Lower lobe of right lung (tissue), 2 donors: ENCODE measurements at regions not wholly inside any gene's neighbourhood (a gene's known extent, or its start where the extent isn't known, plus 50 kb on each side); places are given as distances from the start of the nearest gene placed in this dataset.

Source experiments
- ATAC-seq, 2 donors: fragments of 200-7000 bp; cut with Tn5 transposase; one replicate each; pipeline ENCODE4 v1.9.1; 2020 to 2022; ENCODE audit warnings: mild to moderate bottlenecking in 2 of 2, moderate library complexity in 2 of 2
- DNase-seq: peaks from one replicate; pipeline ENCODE4 v3.0.0-alpha.2; 2020
- H3K27ac ChIP-seq: fragments of 200-600 bp; one replicate; pipeline ENCODE4 v1.8.0; 2022
- H3K27me3 ChIP-seq: fragments of 200-600 bp; one replicate; pipeline ENCODE4 v1.8.0; 2022; ENCODE audit warnings: low read depth
- H3K36me3 ChIP-seq: fragments of 200-600 bp; one replicate; pipeline ENCODE4 v1.8.0; 2022; ENCODE audit warnings: mild to moderate bottlenecking
- H3K4me1 ChIP-seq: fragments of 200-600 bp; one replicate; pipeline ENCODE4 v1.8.0; 2022
- H3K4me3 ChIP-seq: fragments of 200-600 bp; one replicate; pipeline ENCODE4 v1.8.0; 2022; ENCODE audit warnings: mild to moderate bottlenecking
- H3K9me3 ChIP-seq: fragments of 200-600 bp; one replicate; pipeline ENCODE4 v1.8.0; 2022
- intact Hi-C: fragments of 100-400 bp; cut with DNase I; formaldehyde crosslinking; loops from one replicate; pipeline ENCODE4 v1.11.0; 2022
- TF ChIP-seq, protein P1 (sequence below): fragments of 200-600 bp; IDR thresholded peaks from one replicate; pipeline ENCODE4 v1.8.0; 2022; ENCODE audit warnings: antibody characterized with exemption, mild to moderate bottlenecking
- donor health status: DM: no; HTN: yes; CAD: no; lungs with severe emphysema.

DNA sequence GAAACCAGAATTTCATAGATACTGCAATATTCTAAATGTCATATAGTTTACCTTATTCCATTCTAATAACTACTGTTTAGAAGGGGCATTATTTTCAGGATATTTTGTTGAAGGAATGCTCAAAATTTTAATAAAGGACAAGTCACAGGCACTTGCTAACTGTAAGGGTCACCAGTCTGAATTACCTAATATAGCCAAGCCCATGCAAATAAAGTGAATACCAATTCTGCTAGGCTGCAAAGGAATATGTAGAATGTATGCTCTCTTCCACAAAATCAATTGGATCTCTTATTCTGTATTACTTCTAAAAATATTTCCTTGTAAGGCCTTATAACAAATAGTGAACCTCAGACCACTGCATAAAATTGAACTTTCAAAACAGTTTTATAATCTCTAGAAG, 52.3 kb upstream of the FAT4 start:
- Histone ChIP-seq H3K4me1 (peaks cover 6% of the 10 kb centered on the region), H3K36me3 (no peaks in the 10 kb centered on the region), H3K9me3 (no peaks in the 10 kb centered on the region), H3K27me3 (no peaks in the 10 kb centered on the region), H3K27ac (no peak overlapping the region), H3K4me3 (no peak overlapping the region)
- ATAC-seq = no peak
- TF ChIP-seq, protein P1, sequence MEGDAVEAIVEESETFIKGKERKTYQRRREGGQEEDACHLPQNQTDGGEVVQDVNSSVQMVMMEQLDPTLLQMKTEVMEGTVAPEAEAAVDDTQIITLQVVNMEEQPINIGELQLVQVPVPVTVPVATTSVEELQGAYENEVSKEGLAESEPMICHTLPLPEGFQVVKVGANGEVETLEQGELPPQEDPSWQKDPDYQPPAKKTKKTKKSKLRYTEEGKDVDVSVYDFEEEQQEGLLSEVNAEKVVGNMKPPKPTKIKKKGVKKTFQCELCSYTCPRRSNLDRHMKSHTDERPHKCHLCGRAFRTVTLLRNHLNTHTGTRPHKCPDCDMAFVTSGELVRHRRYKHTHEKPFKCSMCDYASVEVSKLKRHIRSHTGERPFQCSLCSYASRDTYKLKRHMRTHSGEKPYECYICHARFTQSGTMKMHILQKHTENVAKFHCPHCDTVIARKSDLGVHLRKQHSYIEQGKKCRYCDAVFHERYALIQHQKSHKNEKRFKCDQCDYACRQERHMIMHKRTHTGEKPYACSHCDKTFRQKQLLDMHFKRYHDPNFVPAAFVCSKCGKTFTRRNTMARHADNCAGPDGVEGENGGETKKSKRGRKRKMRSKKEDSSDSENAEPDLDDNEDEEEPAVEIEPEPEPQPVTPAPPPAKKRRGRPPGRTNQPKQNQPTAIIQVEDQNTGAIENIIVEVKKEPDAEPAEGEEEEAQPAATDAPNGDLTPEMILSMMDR = no peak
- intact Hi-C loops = no loop called here
- DNase-seq = no peak

DNA sequence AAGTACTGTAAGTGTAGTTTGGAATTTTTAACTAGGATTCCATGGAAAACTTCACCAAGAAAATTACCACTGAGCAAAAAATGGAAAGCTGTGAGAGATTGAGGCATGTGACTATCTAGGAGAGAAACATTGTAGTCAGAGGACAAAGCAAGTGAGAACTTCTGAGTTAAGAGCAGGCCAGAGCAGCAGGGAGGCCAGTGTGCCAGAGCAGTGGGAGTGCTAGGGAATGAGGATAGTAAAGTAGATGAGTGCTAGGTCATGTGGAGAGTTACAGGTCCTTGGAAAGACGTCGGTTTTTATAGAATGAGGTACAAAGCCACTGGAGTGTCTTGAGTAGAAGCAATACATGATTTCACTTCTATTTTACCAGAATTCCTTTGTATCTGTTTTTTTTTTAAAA, 52.7 kb upstream of the FAT4 start:
- H3K4me1 ChIP-seq = peaks cover 1% of the 10 kb centered on the region
- no peaks in the 10 kb centered on the region for H3K9me3 ChIP-seq
- TF ChIP-seq, protein P1 = no peak
- no peak overlapping the region for H3K27ac ChIP-seq
- no peak overlapping the region for H3K4me3 ChIP-seq
- intact Hi-C loops = no loop called here
- H3K36me3 ChIP-seq = no peaks in the 10 kb centered on the region
- ATAC-seq (no peak), DNase-seq (no peak)
- H3K27me3 ChIP-seq = no peaks in the 10 kb centered on the region

DNA sequence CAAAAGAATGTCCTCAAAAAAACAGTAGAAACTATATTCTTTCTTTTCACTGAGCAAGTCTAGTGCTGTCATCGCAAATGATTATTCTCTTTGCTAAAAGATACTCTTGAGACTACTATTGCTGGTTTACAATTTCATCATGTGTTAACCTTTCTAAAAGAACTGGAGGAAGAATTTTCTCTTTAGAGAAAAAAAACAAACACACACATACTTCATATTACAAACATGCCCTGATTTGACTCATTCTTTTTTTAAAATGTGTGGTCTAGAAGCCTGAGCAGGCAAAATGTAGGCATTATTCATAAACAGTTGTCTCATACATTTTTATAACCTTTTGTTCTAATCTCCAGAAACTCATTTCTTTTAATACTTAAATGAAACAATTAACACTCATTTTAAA, 60.6 kb upstream of the FAT4 start:
- TF ChIP-seq, protein P1 = no peak
- no peaks in the 10 kb centered on the region for H3K4me1 ChIP-seq
- intact Hi-C loops = no loop called here
- H3K36me3 ChIP-seq = no peaks in the 10 kb centered on the region
- H3K27me3 ChIP-seq = no peaks in the 10 kb centered on the region
- no peaks in the 10 kb centered on the region for H3K9me3 ChIP-seq
- DNase-seq = no peak
- no peak for ATAC-seq
- H3K4me3 ChIP-seq = no peak overlapping the region
- H3K27ac ChIP-seq = no peak overlapping the region

DNA sequence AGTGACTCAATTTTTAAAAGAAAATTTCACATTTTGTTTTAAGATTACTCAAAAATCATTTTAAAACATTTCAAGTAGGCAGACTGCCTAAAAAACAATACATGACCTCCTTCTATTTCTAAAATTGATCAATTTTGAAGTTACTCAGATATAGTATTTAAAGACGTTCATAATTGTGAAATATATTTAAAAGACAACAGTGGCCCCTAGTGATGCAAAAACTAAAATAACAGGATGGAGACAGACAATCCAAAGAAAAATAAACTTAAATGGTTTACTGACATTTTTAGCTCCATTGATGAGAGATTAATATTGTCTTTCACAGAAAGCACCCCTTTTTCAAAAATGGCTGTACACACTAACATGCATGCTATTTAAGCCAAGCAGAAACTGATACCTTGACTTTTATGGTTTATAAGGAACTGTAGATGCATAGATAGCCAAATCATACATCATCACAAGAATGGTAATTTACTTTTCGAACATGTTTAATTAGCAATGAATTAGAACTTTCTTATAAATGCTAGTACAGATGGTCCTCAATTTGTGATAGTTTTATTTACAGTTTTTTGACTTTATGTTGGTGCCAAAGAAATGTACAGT, 69.8 kb upstream of the FAT4 start:
- no peak for ATAC-seq
- intact Hi-C loops = no loop called here
- H3K4me1 ChIP-seq = no peaks in the 10 kb centered on the region
- no peak overlapping the region for H3K4me3 ChIP-seq
- H3K27me3 ChIP-seq = no peaks in the 10 kb centered on the region
- TF ChIP-seq, protein P1 = peak; percentile 36
- no peak for DNase-seq
- no peaks in the 10 kb centered on the region for H3K36me3 ChIP-seq
- H3K9me3 ChIP-seq = no peaks in the 10 kb centered on the region
- no peak overlapping the region for H3K27ac ChIP-seq

DNA sequence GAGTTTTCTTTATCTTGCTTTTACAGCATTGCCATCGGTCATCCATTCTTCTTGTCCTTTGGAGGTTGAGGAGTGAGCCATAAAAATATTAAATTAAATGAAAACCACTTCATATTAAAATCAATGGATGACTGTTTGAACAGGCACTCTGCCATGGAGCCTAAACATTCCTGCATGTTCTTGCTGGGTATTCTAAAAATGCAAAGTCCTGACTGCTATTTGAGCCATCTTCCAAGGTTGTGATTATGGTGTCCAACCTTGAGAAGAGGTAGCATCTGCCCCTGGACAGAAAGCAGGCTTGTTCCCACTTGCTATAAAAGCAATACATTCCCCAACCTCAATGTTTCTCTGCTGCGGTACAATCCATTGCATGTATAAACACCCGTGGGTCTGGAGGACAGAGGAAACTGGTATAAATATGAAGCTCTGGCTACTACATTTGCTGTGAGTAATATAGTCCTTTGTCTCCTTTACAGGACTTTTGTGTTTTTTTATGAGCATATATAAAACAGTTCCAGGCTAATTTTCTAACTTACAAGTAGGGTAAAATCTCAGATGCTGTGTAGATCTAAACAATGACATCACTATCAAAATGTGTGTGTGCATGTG, 70.9 kb upstream of the FAT4 start:
- no peaks in the 10 kb centered on the region for H3K4me1 ChIP-seq
- H3K27me3 ChIP-seq = no peaks in the 10 kb centered on the region
- ATAC-seq (no peak), DNase-seq (no peak)
- intact Hi-C loops = no loop called here
- H3K4me3 ChIP-seq = no peak overlapping the region
- no peaks in the 10 kb centered on the region for H3K9me3 ChIP-seq
- no peaks in the 10 kb centered on the region for H3K36me3 ChIP-seq
- TF ChIP-seq, protein P1 = no peak
- no peak overlapping the region for H3K27ac ChIP-seq
